GM18858 (cell line): ENCODE measurements at regions not wholly inside any gene's neighbourhood (a gene's known extent, or its start where the extent isn't known, plus 50 kb on each side); places are given as distances from the start of the nearest gene placed in this dataset.

Experiments
- ATAC-seq: cut with Tn5 transposase; IDR thresholded peaks from one replicate; pipeline ENCODE4 v1.9.1; 2021; ENCODE audit not compliant: unreplicated experiment

- no peak for ATAC-seq
Measured at GRCh38 chr11:19344661-19345518, 104.1 kb upstream of the E2F8 start.

GRCh38 chr11:19342036-19342435, 101.3 kb upstream of the E2F8 start:
- no peak for ATAC-seq

DNA sequence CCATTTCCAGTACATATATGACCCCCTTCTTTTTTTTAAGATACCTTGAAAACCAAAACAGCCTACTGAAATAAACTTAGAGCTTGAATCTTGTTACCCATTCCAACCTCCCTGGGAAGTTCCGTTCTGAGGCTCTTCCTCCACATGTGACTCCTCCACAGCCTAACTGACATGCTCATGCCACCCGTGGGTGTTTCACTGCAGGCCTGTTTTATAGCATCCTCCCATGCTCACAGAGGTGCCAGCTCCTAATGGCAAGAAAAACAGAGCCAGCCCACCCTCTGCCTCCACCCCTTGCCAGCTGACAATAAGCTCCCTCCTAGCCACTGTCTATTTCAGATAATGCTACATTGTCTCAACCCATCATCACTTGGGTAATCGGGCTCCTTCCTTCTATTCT, 97.6 kb upstream of the E2F8 start:
- no peak for ATAC-seq

DNA sequence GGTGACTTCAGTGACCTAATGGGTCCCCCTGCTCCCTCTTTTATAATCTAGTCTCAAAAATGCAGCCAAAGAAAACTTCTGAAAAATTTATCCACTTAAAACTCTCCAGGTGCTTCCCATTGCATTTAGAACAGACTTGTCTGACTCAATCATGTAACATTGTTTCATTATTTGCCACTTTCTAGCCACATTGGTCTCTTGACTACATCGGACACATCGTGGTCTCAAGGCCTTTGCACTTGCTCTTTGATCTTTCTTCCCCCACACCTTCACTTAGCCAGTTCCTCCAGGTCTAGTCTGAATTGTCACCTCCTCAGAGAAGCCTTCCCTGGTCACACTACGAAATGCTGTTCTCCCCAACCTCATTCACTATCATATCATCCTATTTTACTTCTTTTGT, 97.0 kb upstream of the E2F8 start:
- no peak for ATAC-seq

DNA sequence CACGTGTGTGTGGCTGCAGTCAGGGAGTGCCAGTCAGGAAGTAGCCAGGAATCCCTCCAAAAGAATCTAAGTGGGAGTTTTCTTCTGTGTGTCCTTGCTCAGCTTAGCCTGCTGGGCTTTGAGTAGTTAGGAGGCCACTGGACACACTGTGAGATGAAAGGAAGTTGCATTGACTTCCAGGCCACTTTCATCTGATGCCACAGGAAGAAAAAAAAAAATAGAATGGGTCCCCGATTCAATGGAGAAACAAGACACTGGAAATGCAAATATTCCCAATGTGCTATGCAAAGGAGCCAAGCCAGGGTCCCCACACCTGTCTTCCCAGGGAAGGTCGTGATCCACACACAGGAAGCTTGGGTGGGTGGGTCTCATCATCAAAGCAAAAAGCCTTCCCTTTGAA, 95.6 kb upstream of the E2F8 start:
- no peak for ATAC-seq

- ATAC-seq = peak; percentile 92
Measured at GRCh38 chr11:19332476-19332875, 91.7 kb upstream of the E2F8 start.

DNA sequence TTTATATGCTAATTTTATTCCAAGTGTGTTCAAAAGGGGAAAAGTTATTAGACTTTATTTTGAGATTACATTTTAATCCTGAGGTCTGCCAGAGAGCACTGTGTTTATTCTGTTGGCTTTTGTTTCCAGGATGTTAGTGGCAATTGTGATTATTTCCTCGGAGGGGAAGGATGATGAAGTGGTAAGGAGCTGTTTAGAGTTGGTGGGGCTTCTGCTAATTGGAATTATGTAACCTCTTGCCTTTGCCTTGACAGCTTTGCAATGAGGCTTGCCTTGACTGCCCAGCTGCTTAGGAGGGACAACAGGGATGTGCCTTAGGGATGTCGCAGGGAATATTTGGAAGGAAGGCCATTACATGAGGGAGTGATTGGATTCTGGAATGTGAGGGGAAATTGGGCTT, 89.7 kb upstream of the E2F8 start:
- ATAC-seq = no peak

DNA sequence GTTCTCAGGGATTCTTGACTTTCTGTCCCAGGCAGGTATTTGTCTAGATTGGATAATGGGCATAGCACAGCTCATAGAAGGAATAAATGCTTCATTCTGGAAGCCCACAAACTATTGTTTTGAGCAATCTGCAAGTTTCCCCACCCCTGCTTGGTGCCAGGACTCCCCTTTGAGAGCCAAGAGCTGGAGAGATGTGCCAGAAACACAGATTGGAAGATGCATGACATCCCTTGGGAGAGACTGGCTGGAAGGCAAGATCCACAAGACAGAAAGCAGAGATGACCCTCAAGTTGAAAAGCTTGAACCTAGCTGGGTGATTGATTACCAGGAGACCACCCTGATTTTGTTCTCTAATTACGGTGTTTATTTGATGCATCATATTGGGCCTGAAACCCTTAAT, 89.2 kb upstream of the E2F8 start:
- ATAC-seq = no peak

GRCh38 chr11:19328586-19329311, 88.0 kb upstream of the E2F8 start:
- no peak for ATAC-seq

DNA sequence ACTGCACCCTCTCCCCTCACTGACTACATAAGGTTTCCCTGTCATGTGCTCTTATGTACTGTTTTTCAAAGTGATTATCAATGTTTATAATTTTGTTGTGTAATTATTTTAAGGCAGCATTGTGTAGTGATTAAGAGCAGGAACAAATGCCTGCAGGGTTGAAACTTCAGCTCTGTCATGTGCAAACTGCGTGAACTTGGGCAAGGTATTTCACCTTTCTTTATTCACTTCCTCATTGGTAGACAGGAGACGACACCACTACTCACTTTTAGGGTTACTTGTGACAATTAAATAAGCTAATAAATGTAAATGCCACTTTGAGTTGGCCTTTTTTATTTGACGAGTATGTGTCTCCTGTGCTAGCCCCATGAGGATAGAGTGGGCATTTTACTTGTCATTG, 86.5 kb upstream of the E2F8 start:
- ATAC-seq = no peak

DNA sequence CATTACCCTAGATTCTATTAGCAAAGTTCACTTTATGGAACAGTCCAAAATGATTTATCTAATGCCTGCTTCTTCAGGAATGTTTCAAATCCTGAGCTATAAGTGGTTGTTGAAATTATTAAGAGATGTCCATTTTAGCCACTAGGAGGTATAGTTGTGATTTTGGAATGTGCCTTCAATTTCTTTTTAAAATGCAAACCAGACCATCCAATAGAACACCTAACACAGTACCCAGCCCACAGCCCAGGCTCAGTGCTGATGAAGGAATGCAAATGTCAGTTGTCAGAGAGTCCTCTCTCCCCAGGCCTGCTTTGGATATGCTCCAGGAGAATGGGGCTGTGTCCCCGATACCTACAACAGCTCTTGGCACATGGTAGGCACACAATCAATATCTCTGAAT, 85.8 kb upstream of the E2F8 start:
- no peak for ATAC-seq

GRCh38 chr11:19323502-19323901, 82.8 kb upstream of the E2F8 start:
- ATAC-seq = no peak

DNA sequence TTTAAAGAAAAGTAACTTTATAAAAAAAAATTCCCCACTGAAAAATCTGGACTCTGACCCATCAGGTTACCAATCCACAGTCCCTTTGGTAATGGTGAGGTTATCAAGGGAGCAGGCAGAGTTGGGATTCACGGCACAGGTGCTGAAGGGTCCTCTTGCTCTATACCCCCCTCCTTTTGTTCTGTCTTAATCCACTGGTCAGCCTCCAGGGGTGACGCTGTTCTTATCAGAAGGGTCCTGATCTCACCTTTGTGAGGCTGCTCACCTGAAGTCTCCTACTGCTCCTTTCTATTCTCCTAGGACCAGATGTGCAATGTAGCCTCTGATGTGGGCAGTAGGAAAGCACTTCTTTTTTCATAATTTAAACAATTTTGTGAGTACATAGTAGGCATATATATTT, 80.6 kb upstream of the E2F8 start:
- ATAC-seq = no peak

DNA sequence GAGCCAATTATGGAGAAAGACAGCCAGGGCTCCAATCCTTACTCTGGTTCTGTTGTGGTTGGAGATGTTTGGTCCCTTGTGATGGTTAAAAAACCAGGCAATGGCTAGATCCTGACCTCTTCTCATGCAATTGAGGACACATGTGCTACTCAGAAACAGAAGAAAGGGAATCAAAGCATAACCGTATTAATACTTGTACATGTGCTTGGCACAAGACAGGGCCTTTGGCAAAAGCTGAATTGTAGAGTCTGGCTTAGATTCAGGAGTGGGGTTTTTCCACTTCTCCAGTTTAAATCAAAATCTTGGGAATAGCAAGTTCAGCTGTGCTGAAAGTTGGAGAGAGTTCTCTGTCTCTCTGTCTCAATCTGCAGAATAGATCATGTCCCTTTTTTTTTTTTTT, 80.1 kb upstream of the E2F8 start:
- ATAC-seq = no peak

GRCh38 chr11:19316434-19316833, 75.7 kb upstream of the E2F8 start:
- no peak for ATAC-seq

DNA sequence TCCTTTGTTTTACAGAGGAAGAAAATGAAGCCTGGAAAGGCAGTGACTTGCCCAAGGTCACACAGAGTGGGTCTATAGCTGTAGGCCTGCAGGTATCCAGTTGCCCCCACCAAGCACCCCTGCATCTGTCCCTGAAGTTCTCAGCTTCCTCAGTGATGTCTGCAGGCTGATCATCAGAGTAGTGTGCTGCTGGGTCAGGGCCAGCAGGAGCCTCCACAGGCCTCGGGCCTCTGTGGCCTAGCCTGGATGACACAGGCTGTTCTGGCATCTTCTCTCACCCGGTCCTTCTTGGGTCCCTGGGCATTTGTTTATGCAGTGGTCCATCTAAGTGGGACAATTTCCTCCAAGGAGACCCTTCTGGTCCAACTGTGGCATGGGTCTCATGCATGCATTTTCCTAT, 74.8 kb upstream of the E2F8 start:
- no peak for ATAC-seq

GRCh38 chr11:19313140-19313539, 72.4 kb upstream of the E2F8 start:
- no peak for ATAC-seq

DNA sequence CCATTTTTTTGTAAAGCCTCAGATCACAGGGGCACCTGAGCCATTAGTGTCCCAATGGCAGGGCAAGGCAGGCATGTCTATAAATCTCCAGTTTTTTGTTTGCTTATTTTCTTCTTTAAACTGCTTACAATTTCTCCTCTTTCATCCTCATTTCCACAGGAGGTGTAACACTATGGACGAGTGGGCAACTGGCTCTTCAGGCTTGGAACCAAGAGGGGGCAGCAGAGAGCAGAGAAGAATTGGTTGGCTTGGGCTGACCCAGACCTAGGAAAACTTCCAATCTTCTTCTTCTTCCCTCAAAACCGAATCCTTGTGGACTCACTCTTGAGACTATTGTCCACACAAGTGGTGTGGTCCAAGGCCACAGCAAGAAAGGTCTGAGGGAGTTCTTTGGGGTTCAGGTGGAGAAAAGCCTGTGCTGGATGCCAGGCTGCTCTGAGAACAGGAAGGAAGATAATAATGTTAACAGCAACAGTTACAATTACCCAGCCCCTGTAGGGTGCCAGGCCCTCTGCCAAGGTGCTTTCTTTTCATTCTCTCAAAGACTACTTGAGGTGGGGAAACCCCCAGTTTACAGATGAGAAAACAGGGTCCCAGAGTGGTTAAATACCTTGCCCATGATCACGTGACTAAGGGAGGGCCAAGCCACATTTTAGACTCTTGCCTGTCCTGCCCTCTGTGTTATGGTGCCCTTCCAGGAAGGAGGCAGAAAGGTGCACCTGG, 70.7 kb upstream of the E2F8 start:
- peak; percentile 35 for ATAC-seq

DNA sequence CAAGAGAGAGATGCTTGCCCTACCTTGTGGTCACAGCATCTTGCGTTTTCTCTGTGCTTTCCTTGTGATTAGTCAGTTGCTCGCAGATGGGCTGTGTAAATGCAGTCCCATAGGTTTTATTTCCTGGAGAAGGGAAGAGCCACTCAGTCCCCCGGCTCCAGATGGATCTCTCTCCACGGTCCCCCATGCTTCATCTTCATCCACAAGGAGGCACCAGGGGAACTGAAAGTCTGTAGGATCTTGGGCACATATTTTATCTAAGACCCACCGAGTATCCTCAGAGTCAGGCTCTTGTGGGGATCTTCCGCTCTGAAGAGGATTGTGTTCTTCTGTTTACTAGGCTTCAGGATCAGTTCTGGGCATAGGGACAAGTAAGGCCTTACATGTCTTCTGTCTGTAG, 66.8 kb upstream of the E2F8 start:
- ATAC-seq = no peak

GRCh38 chr11:19306179-19306944, 65.6 kb upstream of the E2F8 start:
- no peak for ATAC-seq

GRCh38 chr11:19301361-19301760, 60.6 kb upstream of the E2F8 start:
- no peak for ATAC-seq
